OCI-M1 (cell line): ENCODE measurements at regions not wholly inside any gene's neighbourhood (a gene's known extent, or its start where the extent isn't known, plus 50 kb on each side); places are given as distances from the start of the nearest gene placed in this dataset.

Experiments
- DNase-seq: peaks from one replicate; lab custom pipeline; 2025; lab: John Stamatoyannopoulos, UW

GRCh38 chr10:47143473-47143872 lies 156.5 kb upstream of the GDF10 start:
- no peak for DNase-seq

- DNase-seq: no peak
These were observed 155.5 kb upstream of the GDF10 start for GRCh38 chr10:47144525-47144924.

GRCh38 chr10:47145290-47145934 lies 154.6 kb upstream of the GDF10 start:
- no peak for DNase-seq

GRCh38 chr10:47146572-47146971 lies 153.4 kb upstream of the GDF10 start:
- no peak for DNase-seq

GRCh38 chr10:47147186-47147585 lies 152.8 kb upstream of the GDF10 start:
- DNase-seq: no peak

GRCh38 chr10:47150581-47150980 lies 149.4 kb upstream of the GDF10 start:
- no peak for DNase-seq

- no peak for DNase-seq
These were observed 148.1 kb upstream of the GDF10 start for GRCh38 chr10:47151920-47152319.

- peak; percentile 21 for DNase-seq
These were observed 147.1 kb upstream of the GDF10 start for GRCh38 chr10:47152861-47153349.

- no peak for DNase-seq
These were observed 145.2 kb upstream of the GDF10 start for GRCh38 chr10:47154762-47155161.

- no peak for DNase-seq
These were observed 143.1 kb upstream of the GDF10 start for GRCh38 chr10:47156873-47157272.

GRCh38 chr10:47158116-47159071 lies 141.6 kb upstream of the GDF10 start:
- no peak for DNase-seq

GRCh38 chr10:47159361-47160260 lies 140.4 kb upstream of the GDF10 start:
- DNase-seq: no peak

- DNase-seq: no peak
These were observed 139.6 kb upstream of the GDF10 start for GRCh38 chr10:47160261-47160908.

- no peak for DNase-seq
These were observed 139.0 kb upstream of the GDF10 start for GRCh38 chr10:47160967-47161366.

GRCh38 chr10:47161465-47161864 lies 138.5 kb upstream of the GDF10 start:
- DNase-seq: no peak

GRCh38 chr10:47164126-47164799 lies 135.7 kb upstream of the GDF10 start:
- no peak for DNase-seq

GRCh38 chr10:47164800-47165128 lies 135.2 kb upstream of the GDF10 start:
- no peak for DNase-seq

- no peak for DNase-seq
These were observed 134.8 kb upstream of the GDF10 start for GRCh38 chr10:47165168-47165710.

- DNase-seq: peak; percentile 20
These were observed 134.1 kb upstream of the GDF10 start for GRCh38 chr10:47165711-47166404.

GRCh38 chr10:47166405-47166777 lies 133.6 kb upstream of the GDF10 start:
- DNase-seq: no peak
